EL (cell line): ENCODE measurements at regions not wholly inside any gene's neighbourhood (a gene's known extent, or its start where the extent isn't known, plus 50 kb on each side); places are given as distances from the start of the nearest gene placed in this dataset.

Source experiments
- DNase-seq: peaks from one replicate; pipeline ENCODE4 v3.0.0-alpha.2; 2016

DNA sequence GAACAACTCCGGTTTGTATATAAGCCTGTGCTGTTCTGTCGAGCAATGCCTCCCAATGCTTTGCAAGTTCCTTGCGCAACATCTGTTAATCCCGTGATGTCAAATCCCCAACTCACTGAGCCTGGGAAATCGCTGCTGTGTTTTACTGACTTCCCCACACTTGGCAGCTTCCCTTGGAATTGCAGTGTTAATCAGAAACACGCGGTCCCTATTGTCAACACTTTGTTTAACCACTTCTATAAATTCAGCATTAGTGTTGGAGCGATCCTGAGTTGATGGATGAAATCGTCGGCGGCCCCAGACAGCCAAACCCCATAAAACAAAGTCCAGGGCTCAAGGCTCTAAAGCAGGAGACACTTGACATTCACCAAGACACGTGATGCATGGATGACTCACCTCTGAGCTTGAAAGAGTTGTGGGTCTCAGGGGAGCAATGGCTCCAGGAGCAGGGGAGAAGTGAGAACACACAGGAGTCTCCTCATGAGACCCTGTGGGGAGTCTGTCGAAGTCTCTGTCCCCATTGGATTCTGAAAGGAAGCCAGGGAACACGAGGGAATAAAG is 555.3 kb downstream of the MIAT start:
- peak; percentile 90 for DNase-seq

GRCh38 chr22:27213294-27213693 is 555.9 kb downstream of the MIAT start:
- DNase-seq: no peak

DNA sequence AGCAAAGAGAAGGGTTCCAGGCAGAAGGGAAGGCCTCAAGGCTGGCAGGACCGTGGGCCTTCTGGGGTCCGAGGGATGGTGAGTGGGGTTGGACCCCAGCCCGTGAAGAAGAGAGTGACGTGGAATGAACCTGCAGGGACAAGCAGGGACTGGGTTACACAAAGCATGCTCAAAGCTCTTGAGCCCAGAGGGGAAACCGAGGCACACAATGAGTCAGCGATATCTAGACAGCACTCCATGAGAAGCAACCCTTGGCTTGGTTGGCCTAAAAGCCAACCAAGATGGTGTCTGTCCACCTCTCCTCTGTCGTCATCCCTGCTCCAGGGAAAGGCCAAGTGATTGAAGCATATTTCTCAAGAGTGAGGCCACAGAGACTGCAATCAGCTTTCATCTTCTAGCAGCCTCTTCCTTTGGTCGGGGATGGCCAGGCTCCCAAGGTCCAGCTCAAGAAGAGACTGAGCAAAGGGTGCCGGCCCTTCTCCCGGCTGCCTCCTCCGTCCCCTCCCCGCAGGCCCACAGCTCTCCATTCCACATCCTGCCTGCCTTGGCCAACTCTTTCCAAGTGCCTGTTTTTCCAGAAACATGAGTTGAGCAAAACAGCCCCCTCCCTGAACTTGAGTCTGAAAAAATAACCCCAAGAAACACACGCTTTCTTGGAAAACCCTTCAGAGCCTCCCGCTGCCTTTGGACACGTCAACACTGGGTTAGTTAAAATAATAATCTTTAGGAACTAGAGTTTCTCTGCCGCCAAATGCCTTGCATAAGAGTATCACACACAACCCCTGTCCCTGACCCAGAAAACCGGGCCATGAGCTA is 556.6 kb downstream of the MIAT start:
- no peak for DNase-seq

DNA sequence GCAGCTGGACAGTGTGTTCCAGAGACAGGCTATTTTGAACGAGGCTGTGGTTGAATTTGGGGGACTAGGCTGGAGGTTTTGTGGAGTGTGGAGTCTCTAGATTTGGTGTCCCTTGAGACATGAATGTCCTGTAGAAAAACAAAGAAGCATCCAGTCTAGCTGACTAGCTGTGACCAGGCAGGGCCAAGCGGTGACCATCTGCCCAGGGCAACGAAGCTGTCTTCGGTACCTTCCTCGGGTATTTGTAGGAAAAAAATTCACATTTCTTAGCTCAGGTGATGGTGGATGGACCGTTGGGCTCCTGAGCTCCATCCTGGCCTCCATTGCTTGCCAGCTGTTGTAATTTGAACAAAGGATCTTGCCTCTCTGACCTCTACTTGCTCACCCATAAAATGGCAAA is 557.3 kb downstream of the MIAT start:
- no peak for DNase-seq

DNA sequence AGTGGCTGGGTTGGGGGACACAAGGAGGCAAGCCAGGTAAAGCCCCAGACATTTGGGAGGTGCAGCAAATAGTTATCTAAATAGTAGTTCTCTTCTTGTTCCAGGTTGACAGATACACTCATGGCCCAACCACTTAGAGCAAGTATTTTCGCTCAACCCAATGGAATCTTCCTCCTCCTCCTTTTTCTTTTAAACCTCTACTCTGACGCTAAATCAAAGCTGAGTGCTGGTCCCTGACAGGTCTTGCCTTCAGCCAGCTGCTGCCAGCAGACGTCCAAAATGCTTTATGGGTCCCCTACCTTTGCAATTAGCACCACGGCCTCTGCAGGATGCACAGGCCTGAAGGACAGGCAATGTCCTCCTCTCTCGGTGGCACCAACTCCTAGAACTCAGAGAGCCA is 558.5 kb downstream of the MIAT start:
- no peak for DNase-seq

DNA sequence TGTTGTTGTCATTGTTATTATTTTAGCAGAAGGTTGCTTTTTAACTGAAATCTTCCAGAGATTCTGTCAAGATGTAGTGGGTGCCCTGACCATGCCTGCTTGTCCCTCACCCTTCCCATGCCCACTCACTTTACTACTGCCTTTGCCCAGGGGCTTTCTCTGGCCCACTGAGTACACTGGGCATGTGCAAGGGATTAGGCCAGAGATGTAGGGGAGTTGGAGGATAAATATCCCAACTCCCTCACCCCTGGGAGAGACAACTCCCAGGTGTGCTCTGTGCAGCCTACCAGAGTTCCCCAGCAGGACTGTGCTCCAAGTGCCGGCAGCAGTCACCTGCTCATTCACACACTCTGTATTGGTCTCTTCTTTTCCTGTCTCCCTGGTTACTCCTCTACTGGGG is 559.1 kb downstream of the MIAT start:
- no peak for DNase-seq

GRCh38 chr22:27217154-27217553 is 559.8 kb downstream of the MIAT start:
- no peak for DNase-seq

DNA sequence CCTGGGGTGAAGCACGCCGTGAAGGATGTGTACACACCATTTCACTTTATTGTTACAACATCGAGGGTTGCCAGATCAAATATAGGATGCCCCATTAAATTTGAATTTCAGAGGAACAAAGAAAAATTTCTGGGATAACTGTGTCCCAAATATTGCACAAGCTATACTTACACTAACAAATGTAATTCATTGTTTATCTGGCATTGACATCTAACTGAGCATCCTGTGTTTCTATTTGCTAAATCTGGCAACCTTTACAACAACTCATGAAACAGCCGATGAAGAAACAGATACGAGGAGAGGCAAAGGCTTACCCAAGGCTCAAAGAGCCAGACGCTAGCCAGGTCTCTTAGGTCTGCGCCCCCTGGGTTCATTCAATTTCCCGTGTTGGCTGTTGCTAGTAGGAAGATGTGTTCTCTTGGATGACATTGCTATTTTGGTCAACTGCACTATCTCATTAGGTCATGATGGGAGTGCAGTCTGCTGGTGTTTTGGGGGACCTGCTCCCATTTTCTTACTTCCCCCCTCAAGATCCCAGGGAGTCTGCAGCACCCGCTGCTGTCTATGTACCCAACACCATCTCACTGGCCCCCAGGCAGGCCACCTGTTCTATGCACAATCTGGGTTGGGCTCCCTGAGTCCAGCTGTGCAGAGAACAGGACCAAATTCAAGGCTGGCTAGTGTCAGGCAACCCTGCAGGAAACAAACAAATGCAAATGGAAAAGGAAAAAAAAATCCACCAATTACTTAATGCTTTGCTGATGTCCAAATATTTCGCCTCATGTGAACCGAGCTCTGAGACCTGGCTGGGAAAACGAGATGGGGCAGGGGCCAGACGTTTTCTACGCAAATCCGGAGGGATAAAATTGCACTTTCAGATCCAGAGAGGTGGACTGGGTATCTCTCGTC is 560.9 kb downstream of the MIAT start:
- no peak for DNase-seq

DNA sequence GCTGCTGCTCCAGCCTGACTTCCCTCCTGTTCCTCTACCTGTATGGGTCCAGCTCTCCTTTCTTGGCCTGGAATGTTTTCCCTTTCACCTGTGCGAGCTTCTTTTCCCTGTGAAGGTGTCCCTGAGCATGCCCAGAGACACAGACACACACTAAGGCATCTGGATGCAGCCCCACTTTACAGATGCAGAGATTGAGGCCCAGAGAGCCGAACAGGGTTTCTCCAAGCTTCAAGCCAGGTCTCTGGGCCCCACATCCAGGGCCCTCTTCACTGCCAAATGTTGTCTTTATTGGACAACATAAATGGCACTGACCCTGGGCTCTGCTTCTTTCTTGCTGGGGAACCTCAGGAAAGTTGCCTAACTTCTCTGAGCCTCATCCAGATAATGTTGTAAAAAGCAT is 561.6 kb downstream of the MIAT start:
- no peak for DNase-seq

DNA sequence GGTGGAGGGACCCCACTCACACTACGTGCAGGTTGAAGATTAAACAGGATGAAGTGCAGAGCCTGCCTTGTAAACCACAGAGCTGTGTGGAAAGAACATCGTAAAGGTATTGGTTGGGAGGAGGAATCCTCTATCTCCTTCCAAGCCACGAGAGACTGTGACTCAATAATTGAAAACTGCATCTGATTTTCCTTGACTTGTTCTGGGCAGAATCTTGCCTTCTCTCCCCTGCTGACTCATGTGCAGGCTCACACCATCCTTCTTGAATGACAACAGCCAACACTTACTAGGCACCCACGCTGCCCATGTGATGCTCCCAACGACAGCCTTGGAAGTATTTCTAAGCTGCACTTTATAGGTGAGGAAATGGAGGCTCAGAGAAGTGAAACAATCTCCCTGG is 563.0 kb downstream of the MIAT start:
- peak; percentile 81 for DNase-seq

DNA sequence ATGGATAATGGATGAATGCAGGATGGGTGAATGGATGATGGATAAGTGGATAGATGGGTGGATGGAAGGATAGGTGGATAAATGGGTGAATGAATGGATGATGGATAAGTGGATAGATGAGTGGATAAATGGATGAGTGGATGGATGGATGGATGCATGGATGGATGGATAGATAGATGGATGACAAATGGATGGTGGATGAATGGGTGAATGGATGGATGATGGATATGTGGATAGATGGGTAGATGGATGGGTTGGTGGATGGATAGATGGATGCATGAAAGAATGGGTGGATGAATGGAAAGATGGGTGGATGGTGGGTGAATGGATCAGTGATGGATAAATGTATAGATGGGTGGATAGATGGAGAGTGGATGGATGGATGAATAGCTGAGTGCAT is 564.8 kb downstream of the MIAT start:
- no peak for DNase-seq

- peak; percentile 98 for DNase-seq
These were observed 566.2 kb downstream of the MIAT start for GRCh38 chr22:27223317-27224177.

DNA sequence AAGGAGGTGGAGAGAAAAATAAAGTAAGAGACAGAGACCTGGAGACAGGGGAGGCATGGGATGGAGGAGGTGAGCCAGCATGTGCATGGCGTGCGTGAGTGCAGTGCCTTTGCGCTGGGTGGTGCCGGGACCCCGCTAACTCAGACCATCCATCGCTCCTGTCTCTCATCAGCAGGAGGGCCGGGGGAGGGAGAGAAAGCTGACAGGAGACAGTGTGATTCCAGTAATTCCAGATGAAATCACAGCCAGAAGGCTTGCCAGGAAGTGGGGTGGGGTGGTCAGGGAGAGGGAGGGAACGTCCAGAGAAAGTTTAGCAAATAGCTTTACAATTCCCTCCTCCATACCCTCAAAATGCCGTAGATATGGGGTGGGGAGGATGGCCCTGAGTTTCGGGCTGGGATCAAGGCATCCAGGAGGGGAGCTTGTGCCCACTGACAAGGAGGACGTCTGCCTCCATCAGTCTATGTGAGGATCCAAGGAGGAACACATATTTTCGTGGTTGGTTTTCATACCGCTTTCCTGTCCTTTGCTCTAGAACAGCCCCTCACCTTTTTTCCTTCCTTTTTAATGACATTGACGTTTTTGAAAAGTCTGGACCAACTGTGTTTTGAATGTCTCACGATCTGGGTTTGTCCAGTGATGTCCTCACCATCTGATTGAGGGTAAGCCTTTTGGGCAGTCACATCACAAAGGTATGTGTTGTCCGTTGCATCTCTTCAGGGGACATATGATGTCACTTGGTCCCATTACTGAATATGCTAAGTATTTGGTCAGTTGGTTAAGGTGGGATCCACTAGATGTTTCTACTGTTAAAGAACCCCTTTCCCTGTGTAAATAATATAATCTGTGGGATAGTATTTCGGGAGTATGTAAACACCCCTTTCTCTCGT is 567.3 kb downstream of the MIAT start:
- DNase-seq: peak; percentile 76

DNA sequence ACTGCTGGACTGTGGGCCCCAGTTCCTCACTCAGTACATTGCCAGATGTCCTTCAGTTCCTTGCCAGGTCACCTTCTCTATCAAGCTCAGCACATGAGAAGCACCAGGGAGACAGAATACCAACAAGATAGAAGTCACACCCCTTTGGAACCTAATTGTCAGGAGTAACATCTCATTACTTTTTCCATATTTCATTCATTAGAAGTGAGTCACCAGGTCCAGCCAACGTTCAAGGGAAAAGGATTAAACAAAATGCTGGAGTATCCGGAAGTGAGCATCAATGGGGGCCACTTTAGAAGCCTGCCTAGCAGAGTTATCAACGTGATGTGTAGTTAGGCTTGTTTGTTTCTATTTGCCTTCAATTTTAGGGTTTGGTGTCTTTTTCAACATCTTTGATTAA is 569.3 kb downstream of the MIAT start:
- DNase-seq: peak; percentile 73

- no peak for DNase-seq
These were observed 571.4 kb downstream of the MIAT start for GRCh38 chr22:27228771-27229170.

- no peak for DNase-seq
These were observed 571.4 kb downstream of the MN1 start for GRCh38 chr22:27230189-27230588.

- DNase-seq: no peak
These were observed 570.3 kb downstream of the MN1 start for GRCh38 chr22:27231266-27231665.

DNA sequence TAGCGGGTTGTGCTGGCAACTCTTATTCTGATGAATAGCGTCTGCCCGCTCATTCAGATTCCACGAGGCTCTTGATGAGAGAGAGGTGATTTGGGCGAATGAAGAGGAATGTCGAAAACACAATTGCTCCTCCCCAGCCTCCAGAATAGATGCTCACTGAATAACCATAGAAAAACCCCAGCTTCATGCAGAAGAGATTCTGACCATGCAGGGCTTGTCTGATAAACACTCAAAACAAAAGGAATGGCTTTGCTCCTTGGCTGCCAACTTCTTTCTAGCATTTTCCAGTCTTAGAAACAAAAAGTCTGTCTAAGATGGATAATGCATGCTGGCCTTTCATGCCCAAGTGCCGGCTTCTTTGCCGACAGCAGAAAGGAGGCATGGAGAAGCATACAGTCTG is 569.5 kb downstream of the MN1 start:
- no peak for DNase-seq

- DNase-seq: no peak
These were observed 564.3 kb downstream of the MN1 start for GRCh38 chr22:27237080-27237741.

DNA sequence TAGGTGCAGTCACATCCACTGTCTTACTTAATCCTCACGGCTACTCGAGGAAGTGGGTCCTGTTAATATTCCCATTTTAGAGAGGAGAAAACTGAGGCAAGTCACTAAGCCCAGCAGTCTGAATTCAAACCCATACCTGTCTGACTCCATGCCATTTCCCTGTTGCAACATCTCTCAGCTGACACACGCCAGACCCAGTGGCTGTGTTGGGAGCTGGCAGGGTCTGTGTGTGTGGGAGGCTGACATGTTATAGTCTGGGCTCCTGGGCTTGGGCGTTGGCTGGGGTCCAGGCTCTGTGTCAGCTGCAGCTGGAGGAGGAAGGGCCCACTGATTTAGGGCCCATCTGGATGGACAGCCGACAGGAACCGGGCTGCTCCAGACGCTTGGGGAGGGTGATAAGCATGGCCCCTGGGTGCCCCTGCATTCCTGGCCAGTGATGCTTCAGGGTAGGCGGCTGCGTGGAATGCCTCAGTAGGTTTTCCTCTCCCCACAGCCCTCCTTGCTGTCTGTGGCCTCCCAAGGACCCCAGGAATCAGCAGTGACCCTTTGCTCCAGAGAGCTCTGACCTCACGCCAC is 562.5 kb downstream of the MN1 start:
- DNase-seq: peak; percentile 99

DNA sequence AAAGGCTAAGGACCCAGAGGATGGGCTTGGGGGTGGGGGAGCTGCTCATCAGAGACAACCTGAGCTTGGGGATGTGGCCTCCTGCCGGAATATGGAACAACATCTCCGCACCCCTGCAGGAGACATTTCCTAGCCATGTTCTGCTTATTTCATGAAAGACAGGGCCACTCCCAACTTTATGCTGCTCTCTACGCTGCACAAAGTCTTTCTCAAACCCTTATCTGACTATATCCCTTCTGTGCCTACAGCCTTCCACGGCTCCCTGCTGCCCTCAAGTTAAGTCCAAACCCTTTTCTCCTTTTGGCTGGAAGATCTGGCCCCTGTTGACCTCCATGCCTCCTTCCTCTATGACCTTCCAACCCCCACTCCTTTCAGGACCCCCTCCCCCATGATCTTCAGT is 562.0 kb downstream of the MN1 start:
- no peak for DNase-seq
